ENCODE measurements at regions not wholly inside any gene's neighbourhood (a gene's known extent, or its start where the extent isn't known, plus 50 kb on each side); places are given as distances from the start of the nearest gene placed in this dataset.

- no peak for DNase-seq
Observed at GRCh38 chr3:135490219-135490915, 475.2 kb upstream of the PPP2R3A start.

DNA sequence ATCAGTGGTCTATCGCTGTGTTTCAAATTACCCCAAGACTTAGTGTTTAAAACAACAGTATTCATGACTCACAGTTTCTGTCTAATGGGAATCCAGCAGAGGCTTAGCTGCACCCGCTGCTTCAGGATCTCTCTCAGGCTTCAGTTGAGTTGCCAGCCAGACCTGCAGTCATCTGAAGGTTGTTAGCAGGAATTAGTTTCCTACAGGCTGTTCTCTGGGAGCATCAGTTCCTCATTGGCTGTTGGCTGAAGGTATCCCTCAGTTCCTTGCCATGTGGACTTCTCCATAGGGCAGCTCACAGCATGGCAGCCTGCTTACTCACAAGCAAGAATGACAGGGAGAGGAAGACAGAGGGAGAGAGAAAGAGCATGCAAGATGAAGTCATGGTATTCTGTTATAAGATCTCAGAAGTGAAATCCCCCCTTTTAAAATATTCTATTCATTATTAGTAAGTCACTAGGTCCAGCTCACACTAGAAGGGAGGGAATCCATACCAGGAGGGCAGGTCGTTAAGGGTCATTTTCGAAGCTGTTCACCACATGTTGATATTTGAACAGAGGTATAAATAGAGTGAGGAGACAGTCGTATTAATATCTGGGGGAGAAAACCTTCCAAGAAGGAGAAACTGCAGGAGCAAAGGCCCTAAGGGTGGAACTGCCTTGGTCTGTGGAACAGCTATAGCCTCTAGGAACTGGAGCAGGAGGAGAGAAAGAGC, 473.9 kb upstream of the PPP2R3A start:
- DNase-seq: no peak

DNA sequence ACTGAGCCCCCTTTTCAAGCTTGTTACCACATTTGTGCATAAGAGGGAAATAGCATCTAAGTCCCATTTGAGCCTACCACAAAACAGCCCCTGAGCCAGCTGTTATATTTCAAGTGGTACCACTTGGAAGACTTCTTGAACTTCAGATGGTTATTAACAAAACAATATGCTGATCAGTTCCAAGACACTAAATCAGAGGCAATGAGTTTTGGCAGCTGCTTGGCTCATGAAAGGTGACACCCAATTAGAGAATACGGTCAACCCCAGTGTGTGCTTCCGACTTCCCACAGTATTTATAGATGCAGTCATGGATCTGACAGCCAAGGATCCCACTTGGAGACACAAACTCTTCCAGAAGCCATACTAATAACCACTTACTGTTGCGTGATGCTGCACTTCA, 469.6 kb upstream of the PPP2R3A start:
- no peak for DNase-seq

GRCh38 chr3:135497979-135498378, 467.5 kb upstream of the PPP2R3A start:
- no peak for DNase-seq

DNA sequence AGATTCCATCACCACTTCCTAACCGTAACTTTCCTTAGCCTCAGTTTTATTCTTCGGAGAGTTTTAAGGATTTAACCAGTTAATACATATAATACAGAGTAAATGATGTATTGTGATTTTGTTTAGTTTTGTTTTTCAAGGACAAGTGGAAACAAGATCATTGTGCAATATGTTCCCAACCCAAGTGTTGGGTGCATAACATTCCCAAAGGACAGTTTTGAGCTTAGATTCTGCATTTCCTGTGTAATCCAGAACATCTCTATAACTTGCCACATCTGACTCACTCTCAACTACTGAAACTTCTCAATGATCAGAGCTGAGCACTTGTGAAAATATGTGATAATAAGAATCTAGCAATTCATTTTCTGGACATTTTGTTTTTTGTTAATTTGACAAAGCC, 466.1 kb upstream of the PPP2R3A start:
- no peak for DNase-seq

DNA sequence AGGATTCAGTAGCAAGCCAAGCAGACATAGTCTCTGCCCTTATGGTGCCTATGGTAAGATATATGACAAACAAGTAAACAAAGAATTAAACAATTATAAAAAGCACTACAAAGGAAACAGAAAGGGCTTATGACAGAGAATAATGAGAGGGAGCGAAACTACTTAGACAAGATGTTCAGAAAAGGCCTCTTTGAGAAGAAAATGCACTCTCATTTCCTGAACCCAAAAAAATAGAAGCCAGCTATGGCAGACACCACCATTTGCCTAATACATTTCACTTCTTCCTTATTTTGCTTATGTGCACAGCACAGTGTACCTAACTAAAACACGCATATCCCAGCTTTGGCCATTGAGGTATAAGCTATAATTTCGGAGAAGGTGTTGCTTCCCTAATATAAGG, 465.5 kb upstream of the PPP2R3A start:
- DNase-seq: no peak

GRCh38 chr3:135503065-135503759, 462.3 kb upstream of the PPP2R3A start:
- no peak for DNase-seq

DNA sequence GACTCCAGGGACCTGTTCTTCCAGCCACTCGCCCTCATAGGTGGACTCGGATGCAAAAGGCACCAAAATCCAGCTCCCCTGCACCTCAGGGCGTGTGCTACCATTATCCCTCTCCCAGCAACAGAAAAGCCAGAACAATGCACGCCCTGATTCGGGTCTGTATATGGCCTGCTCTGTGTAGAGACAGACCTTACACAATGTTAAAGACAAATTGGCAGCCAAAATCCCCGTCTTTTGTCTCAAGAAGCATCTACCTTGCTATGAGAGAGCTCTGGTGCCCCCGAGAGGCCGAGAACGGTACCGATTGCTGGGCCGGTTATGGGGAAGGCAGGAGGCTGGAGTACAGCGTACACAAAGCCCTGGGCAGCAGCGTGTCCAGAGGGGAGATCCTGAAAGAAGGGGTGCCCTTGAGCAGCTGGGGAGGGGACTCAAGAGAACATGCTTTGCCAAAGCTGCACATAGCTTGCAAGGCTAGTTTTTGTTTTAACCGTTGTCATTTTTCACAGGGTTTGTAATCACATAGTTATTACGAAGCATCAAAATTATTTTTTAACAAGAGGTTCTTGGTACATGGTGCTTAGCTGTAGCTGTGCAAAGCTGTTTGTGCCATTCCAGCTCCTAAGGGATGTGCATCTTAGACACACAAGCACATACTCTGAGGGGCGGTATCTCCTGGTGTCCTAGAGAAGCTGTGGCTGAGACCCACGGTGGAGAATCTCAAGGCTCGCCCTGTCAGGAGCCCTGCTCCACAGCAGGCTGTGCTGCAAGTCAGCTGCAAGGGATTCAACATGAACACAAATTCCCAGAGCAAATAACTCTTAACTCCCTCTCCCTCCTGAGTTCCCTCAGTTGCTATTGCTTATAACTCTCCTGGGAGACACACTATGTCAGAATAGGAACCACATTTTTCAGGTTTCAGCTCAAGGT, 461.5 kb upstream of the PPP2R3A start:
- peak; percentile 60 for DNase-seq

DNA sequence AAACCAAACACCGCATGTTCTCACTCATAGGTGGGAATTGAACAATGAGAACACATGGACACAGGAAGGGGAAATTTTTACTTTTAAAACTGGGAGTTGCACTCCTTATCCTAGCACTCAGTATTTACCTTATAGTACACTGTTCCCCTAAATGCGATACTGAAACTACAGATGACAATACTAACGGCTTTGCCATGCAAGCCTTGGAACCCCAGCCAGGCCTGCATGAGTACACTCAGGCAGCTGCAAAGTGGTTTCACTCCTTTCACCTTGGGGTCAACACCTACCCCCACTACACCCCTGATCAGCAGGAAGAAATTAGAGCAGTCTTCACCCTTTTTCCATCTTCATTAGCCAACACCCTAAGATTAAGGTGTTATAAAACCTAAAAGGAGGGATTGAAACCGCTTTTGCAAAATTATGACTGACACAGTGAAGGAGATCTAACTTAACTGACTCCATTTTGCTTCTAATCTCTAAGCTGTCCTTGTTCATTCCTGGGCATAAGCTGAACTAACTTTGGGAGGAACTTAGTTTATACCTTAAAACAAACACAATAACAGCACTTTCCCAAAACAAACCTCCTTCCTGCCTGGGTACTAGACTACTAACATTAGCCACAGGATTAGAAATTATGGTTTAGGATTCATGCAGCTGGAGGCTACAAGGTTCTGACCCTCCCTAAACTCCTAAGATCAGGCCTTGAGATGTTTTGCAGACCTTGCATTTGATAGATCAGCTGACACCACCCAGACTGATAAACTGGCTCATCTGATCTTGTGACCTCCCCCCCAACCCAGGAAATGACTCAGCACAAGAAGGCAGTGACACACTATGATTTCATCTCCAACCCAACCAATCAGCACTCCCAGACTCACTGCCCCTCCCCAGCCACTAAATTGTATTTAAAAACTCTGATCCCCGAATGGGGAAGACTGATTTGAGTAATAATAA, 452.1 kb upstream of the PPP2R3A start:
- no peak for DNase-seq

DNA sequence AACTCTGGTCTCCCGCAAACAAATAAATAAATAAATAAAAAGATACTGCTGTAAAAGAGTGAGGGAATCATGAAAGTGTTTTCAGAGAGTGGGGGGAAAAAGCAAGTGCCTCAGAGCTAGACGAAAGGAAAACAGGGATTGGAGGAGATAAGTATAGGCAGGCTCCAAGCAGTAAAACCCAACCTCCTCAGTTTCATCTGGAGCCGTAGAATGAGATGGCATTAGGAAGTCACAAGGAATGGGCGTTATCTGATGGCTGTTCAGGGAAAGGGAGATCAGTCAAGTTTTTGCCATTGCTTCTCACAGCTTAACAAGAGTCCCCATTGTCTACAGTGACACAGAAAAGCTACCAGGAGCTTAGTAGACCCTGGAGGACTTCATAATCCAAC, 451.5 kb upstream of the PPP2R3A start:
- DNase-seq: no peak

- no peak for DNase-seq
Observed at GRCh38 chr3:135516143-135516542, 449.4 kb upstream of the PPP2R3A start.

DNA sequence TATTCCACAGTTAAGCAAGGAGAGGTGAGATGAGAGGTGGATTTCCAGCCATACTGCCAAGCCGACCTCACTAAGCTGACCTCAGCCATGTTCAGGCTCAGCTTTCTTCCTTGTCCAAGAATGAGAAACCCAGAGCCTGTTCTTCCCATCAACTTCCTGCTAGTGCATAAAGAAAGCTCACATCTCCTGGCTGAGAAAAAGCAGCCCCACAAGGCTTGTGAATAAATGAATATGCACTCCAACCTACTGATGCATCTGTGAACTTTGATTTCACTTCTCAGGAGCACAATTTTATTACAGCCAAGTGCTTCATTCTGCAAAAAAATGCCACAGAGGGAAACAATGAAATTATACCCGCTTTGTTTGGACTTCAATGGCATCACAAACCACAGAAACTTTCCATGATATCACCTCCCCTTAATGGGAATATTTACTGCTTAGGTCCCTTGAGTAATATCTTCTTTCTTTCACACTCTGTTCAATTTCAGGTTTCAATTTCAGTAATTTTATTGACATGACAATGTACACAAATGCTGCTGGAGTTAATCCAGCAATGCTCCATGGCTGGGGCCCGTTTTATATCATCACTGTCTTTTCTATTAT, 437.0 kb upstream of the PPP2R3A start:
- DNase-seq: no peak

DNA sequence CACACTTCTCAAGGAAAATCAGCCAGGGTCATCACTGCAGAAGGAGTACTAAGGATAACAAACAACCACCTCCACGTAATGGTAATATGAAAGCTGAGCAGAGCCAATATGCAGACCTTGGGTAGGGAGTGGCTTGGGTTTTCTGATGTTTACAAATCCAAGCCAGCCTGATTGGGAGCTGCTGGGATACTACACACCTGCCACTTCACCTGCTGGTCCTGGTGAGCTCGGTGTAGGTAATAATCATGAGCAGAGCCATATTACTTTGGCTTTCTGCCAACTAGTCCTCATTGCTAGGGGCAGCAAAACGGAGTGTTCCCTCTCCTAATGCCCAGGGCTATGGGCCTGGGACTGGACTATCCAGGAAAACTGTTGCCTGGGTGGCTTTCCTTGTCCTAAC, 433.5 kb upstream of the PPP2R3A start:
- no peak for DNase-seq

- DNase-seq: no peak
Observed at GRCh38 chr3:135538123-135538522, 427.4 kb upstream of the PPP2R3A start.

DNA sequence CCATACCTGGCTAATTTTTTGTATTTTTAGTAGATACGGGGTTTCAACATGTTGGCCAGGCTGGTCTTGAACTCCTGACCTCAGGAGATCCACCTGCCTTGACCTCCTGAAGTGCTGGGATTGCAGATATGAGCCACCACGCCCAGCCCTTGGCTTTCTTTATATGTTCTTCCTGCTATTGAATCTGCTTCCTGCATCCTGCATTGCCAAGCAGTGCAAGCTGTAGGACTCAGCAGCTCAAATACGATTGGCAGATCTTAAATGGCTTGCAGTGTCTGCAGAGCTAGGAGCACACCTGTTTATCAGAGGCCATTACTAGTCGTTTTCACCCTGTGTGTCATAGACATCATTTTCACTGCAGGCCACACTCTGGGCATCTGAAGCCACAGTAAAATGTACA, 426.2 kb upstream of the PPP2R3A start:
- no peak for DNase-seq

DNA sequence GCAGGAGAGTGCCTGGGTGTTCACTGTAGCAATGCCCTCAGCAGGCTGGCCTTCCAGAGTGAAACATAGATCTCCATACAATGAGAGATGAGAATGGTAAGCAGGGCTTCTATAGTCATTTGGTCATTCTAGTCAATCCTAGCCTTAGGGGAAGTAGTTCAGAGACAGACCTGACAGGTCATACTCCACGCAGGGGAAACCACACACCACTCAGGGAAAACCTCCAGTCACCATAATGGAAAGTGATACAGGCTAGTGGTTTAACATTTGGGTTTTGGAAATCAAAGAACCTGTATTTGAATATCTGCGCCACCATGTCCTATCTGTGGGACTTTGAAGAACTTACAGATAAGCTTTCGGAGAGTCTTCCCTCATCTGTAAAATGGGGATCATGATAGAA, 425.7 kb upstream of the PPP2R3A start:
- DNase-seq: no peak

- no peak for DNase-seq
Observed at GRCh38 chr3:135549928-135550494, 415.5 kb upstream of the PPP2R3A start.

GRCh38 chr3:135556174-135556573, 409.4 kb upstream of the PPP2R3A start:
- DNase-seq: no peak

GRCh38 chr3:135558150-135558783, 407.3 kb upstream of the PPP2R3A start:
- no peak for DNase-seq

- no peak for DNase-seq
Observed at GRCh38 chr3:135558906-135559305, 406.6 kb upstream of the PPP2R3A start.

DNA sequence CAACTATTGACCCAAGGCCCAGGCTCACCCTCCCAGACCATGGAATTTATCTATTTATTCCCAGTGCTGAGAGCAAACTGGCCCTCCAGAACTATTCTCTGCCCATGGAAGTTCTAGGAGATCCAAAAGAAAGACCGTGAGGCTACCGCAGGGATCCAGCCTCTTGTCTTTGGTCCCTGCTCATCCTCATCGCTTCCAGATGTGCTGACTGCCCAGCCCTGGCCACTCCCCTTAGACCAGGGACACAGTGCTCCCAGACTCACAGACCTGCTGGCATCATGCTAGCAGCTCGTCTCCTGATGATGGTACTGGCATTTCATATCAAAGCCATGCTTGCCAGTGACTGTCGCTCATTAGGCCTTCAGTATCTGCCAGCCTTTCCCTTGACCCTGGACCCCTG, 405.7 kb upstream of the PPP2R3A start:
- no peak for DNase-seq
